UCSD-AML1 (cell line): ENCODE measurements at regions not wholly inside any gene's neighbourhood (a gene's known extent, or its start where the extent isn't known, plus 50 kb on each side); places are given as distances from the start of the nearest gene placed in this dataset.

Experiments used
- DNase-seq: peaks from one replicate; lab custom pipeline; 2025; ENCODE audit not compliant: unreplicated experiment; lab: John Stamatoyannopoulos, UW

- DNase-seq, result no peak
Measured at GRCh38 chr16:80144191-80144590, 396.6 kb upstream of the DYNLRB2 start.

- no peak for DNase-seq
Measured at GRCh38 chr16:80142940-80143339, 397.9 kb upstream of the DYNLRB2 start.

GRCh38 chr16:80142281-80142680, 398.5 kb upstream of the DYNLRB2 start:
- no peak for DNase-seq

GRCh38 chr16:80129791-80130190, 411.0 kb upstream of the DYNLRB2 start:
- DNase-seq, result no peak

- no peak for DNase-seq
Measured at GRCh38 chr16:80125677-80126076, 415.1 kb upstream of the DYNLRB2 start.

GRCh38 chr16:80123189-80123588, 417.6 kb upstream of the DYNLRB2 start:
- no peak for DNase-seq

- no peak for DNase-seq
Measured at GRCh38 chr16:80122115-80122514, 418.7 kb upstream of the DYNLRB2 start.

- DNase-seq, result no peak
Measured at GRCh38 chr16:80121522-80121909, 419.3 kb upstream of the DYNLRB2 start.

- DNase-seq, result no peak
Measured at GRCh38 chr16:80120899-80121521, 419.8 kb upstream of the DYNLRB2 start.

GRCh38 chr16:80117556-80118130, 423.1 kb upstream of the DYNLRB2 start:
- DNase-seq, result no peak

- DNase-seq, result no peak
Measured at GRCh38 chr16:80116711-80117110, 424.1 kb upstream of the DYNLRB2 start.

GRCh38 chr16:80114699-80115098, 426.1 kb upstream of the DYNLRB2 start:
- no peak for DNase-seq

- no peak for DNase-seq
Measured at GRCh38 chr16:80113873-80114574, 426.8 kb upstream of the DYNLRB2 start.

- DNase-seq, result no peak
Measured at GRCh38 chr16:80109581-80109980, 431.2 kb upstream of the DYNLRB2 start.

GRCh38 chr16:80107900-80108299, 432.9 kb upstream of the DYNLRB2 start:
- no peak for DNase-seq

GRCh38 chr16:80105751-80106150, 435.0 kb upstream of the DYNLRB2 start:
- no peak for DNase-seq

- no peak for DNase-seq
Measured at GRCh38 chr16:80105160-80105559, 435.6 kb upstream of the DYNLRB2 start.

GRCh38 chr16:80104401-80104800, 436.4 kb upstream of the DYNLRB2 start:
- DNase-seq, result no peak

- DNase-seq, result no peak
Measured at GRCh38 chr16:80103463-80103862, 437.3 kb upstream of the DYNLRB2 start.

GRCh38 chr16:80100846-80101451, 439.8 kb upstream of the DYNLRB2 start:
- no peak for DNase-seq

- no peak for DNase-seq
Measured at GRCh38 chr16:80100186-80100585, 440.6 kb upstream of the DYNLRB2 start.

GRCh38 chr16:80097098-80097497, 443.7 kb upstream of the DYNLRB2 start:
- DNase-seq, result no peak
